IPS DF 19.7 (cell line): ENCODE measurements at regions not wholly inside any gene's neighbourhood (a gene's known extent, or its start where the extent isn't known, plus 50 kb on each side); places are given as distances from the start of the nearest gene placed in this dataset.
"Not testable (repeated sequence)": the region's sequence is repeated elsewhere in the genome, so short reads cannot be mapped to it uniquely, and the experiment has no call there.

Experiments
- DNase-seq: peaks from one replicate; pipeline ENCODE4 v3.0.0-alpha.2; 2013; ENCODE audit warnings: low read depth, low spot score

DNA sequence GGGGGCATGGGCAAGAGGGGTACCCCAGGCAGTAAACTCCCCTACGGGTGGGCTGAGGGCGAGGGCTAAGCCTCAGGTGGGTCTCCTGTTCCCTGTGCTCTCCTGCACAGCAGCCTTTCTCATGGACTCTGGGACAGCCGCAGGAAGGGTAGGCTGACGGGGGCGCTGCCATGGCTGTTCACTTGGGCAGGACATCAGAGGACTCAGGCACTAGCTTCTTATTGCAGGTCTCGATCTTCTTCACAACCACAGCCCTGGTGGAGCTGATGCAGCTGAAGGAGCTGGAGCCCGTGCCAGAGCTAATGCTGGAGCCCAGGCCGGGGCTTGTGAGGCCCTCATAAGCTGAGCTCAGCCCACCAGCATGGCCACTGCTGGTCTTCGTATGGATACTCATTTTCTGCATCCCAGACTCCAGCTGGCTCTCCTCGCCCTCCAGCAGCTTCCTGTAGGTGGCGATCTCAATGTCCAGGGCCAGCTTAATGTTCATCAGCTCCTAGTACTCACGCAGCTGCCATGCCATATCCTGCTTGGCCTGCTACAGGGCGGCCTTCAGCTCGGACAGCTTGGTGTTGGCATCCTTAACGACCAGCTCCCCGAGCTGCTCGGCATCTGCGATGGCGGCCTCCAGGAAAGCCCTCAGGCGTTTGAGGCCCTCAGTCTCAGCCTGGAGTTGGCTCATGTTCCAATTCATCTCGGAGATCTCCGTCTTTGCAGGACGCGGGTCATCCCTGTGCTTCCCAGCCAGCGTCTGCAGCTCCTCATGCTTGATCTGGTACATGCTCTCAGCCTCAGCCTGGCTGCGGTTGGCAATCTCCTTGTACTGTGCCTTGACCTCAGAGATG lies 359.8 kb upstream of the SETBP1 start:
- no peak for DNase-seq

GRCh38 chr18:44321868-44322590 lies 358.7 kb upstream of the SETBP1 start:
- no peak for DNase-seq

DNA sequence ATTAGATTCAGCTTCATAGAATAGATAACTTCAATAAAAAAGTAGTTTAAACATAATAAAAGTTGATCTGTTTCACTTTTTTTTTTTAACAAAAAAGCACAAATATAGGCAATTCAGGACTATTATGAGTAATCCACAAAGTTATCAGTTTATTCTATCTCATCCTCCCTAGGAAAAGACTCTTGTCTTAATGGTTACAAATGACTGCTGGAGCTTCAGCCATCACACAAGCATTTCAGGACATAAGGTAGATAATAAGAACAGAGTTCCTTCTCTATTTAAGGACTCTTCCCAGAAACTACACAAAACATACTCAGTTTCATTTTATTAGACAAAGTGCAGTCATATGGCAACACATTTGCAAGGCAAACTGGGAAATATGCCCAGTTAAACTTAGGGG lies 357.6 kb upstream of the SETBP1 start:
- DNase-seq = no peak

- no peak for DNase-seq
These were observed 356.3 kb upstream of the SETBP1 start for GRCh38 chr18:44324361-44324760.

GRCh38 chr18:44325903-44326635 lies 354.6 kb upstream of the SETBP1 start:
- peak; percentile 28 for DNase-seq

GRCh38 chr18:44331656-44332570 lies 348.8 kb upstream of the SETBP1 start:
- DNase-seq = no peak

GRCh38 chr18:44341759-44342158 lies 338.9 kb upstream of the SETBP1 start:
- DNase-seq = no peak

DNA sequence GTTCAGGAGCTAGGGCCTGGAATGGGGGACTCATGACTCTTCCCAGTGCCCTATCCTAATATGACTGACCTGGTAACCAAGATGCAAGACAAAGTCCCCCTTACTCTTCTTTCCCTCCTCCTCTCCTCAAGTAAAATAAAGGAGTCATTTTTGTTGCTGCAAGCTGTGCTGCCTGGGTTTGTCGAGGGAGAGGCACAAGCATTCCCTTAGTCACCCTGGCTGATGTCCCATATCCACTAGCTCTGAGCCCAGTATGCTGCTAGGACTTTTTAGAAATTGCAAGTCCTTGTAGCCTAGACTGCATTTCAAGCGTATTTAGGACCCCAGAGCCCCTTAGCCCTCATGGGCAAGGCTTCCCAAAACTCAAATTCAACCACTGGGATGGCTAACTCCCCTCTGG lies 338.5 kb upstream of the SETBP1 start:
- no peak for DNase-seq

DNA sequence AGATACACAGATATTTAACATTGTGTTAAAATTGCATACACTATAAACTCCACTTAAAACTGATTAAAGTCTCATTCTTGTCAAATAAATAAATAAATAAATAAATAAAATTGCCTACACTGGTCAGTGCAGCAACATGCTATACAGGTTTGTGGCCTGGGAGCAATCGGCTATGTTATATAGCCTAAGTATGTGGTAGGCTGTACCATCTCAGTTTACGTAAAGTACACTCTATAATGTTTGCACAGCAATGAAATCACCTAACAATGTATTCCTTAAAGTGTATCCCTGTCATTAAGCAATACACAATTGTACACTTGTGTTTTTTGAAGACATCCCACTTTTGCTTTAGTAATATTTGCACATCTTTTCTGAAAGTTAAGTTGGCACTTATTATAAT lies 337.7 kb upstream of the SETBP1 start:
- no peak for DNase-seq

GRCh38 chr18:44343570-44343969 lies 337.1 kb upstream of the SETBP1 start:
- DNase-seq = no peak

DNA sequence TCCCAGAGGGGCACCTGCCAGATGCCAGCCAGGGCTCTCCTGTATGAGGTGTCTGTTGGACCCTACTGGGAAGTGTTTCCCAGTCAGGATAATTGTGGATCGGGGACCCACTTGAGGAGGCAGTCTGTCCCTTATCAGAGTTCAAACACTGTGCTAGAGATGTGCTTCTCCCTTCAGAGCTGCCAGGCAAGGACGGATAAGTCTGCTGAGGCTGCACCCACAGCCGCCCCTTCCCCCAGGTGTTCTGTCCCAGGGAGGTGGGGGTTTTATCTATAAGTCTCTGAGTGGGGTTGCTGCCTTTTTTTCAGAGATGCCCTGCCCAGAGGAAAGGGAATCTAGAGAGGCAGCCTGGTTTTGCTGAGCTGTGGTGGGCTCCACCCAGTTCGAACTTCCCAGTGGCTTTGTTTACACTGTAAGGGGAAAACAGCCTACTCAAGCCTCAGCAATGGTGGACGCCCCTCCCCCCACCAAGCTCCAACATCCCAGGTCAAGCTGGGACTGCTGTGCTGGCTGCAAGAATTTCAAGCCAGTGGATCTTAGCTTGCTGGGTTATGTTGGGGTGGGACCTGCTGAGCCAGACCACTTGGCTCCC lies 324.0 kb upstream of the SETBP1 start:
- DNase-seq = no peak

DNA sequence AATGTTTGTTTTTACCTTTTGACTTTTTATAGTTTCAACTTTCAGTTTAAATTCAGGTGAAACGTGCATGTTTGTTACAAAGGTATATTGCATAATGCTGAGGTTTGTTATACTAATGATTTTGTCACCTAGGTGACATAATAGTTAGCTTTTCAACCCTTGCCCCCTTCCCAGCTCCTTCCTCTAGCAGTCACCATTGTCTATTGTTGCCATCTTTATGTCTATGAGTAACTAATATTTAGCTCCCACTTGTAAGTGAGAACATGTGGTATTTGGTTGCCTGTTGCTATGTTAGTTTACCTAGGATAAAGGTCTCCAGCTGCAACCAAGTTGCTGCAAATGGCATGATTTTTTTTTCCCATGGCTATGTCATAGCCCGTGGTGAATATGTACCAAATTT lies 322.3 kb upstream of the SETBP1 start:
- no peak for DNase-seq

DNA sequence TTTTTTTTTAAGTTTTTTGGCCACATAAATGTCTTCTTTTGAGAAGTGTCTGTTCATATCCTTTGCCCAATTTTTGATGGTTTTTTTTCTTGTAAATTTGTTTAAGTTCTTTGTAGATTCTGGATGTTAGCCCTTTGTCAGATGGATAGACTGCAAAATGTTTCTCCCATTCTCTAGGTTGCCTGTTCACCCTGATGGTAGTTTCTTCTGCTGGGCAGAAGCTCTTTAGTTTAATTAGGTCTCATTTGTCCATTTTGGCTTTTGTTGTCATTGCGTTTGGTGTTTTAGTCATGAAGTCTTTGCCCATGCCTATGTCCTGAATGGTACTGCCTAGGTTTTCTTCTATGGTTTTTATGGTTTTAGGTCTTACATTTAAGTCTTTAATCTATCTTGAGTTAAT lies 320.9 kb upstream of the SETBP1 start:
- DNase-seq = not testable (repeated sequence)

DNA sequence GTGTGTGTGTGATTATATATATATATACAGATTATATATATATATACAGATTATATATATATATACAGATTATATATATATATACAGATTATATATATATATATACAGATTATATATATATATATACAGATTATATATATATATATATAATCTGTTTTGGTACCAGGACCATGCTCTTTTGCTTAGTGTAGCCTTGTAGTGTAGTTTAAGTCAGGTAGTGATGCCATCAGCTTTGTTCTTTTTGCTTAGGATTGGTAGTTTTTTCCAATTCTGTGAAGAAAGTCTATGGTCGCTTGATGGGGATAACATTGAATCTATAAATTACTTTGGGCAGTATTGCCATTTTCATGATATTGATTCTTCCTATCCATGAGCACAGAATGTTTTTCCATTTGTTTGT lies 318.5 kb upstream of the SETBP1 start:
- not testable (repeated sequence) for DNase-seq

DNA sequence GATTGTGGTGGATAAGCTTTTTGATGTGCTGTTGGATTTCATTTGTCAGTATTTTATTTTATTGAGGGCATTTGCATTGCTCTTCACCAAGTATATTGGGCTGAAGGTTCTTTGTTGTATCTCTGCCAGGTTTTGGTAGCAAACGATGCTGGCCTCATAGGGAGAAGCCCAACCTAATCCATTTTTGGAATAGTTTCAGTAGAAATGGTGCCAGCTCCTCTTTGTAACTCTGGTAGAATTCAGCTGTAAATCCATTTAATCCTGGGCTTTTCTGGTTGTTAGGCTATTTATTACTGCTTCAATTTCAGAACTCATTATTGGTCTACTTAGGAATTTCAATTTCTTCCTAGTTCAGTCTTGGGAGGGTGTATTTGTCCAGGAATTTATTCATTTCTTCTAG lies 309.8 kb upstream of the SETBP1 start:
- DNase-seq = no peak

- no peak for DNase-seq
These were observed 305.7 kb upstream of the SETBP1 start for GRCh38 chr18:44374966-44375365.

GRCh38 chr18:44386401-44386800 lies 294.3 kb upstream of the SETBP1 start:
- DNase-seq = no peak

GRCh38 chr18:44388329-44388728 lies 292.4 kb upstream of the SETBP1 start:
- DNase-seq = no peak

GRCh38 chr18:44392933-44393332 lies 287.8 kb upstream of the SETBP1 start:
- peak; percentile 23 for DNase-seq

DNA sequence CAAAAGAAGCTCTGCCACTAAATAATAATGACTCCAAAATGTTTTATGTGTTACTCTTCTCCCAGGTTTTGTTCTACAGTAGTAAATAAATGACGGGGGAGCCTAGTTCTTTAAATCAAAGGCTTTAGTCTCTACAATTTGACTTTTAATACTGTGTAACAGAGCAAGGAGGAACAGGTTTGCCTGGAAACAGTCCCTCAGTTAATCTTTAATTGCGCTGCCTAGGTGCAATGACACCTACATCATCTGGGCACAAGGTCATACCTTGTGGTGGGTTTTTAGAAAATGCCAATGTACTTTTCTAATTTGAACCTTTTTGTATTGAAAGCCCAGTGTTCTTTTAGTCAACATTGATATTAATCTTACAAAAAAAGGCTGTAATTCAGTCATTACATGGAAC lies 287.3 kb upstream of the SETBP1 start:
- DNase-seq = no peak

GRCh38 chr18:44396550-44396949 lies 284.1 kb upstream of the SETBP1 start:
- no peak for DNase-seq
